Large intestine (tissue), 3 donors: ENCODE measurements at regions not wholly inside any gene's neighbourhood (a gene's known extent, or its start where the extent isn't known, plus 50 kb on each side); places are given as distances from the start of the nearest gene placed in this dataset.

Source experiments
- DNase-seq, 2 donors: peaks; one replicate each; pipeline versions ENCODE4 v3.0.0 to v3.0.0-alpha.2; 2013
- H3K27ac ChIP-seq: one replicate; pipeline ENCODE4 v1.5.1; 2013; ENCODE audit warnings: low read length
- H3K27me3 ChIP-seq: 2 replicates; pipeline ENCODE4 v1.6.1; 2013; ENCODE audit warnings: low read length; ENCODE audit not compliant: control insufficient read depth, insufficient read depth
- H3K36me3 ChIP-seq: 2 replicates; pipeline ENCODE4 v1.6.1; 2013; ENCODE audit warnings: low read length; ENCODE audit not compliant: control insufficient read depth, insufficient read depth
- H3K4me1 ChIP-seq: one replicate; pipeline ENCODE4 v1.6.1; 2013; ENCODE audit warnings: low read length; ENCODE audit not compliant: control insufficient read depth, insufficient read depth
- H3K4me3 ChIP-seq: one replicate; pipeline ENCODE4 v1.5.1; 2013; ENCODE audit warnings: low read length
- H3K9me3 ChIP-seq: one replicate; pipeline ENCODE4 v1.6.1; 2013; ENCODE audit warnings: mild to moderate bottlenecking, low read depth, low read length, moderate library complexity; ENCODE audit not compliant: control insufficient read depth
- WGBS: methylation state at CpG from one replicate; pipeline ENCODE4 v1.1.5; 2013; ENCODE audit warnings: low lambda C conversion rate; ENCODE audit not compliant: insufficient coverage; 5-methylcytosine and 5-hydroxymethylcytosine counted together

- Histone ChIP-seq H3K4me3 (no peak overlapping the region), H3K27ac (no peak overlapping the region), H3K36me3 (no peaks in the 10 kb centered on the region), H3K4me1 (no peaks in the 10 kb centered on the region), H3K9me3 (no peaks in the 10 kb centered on the region), H3K27me3 (no peaks in the 10 kb centered on the region)
- no peak for DNase-seq
- WGBS, result 100% methylated on average over 1 of the region's 2 CpGs
Observed at GRCh38 chr11:109867784-109868183, 225.4 kb upstream of the ZC3H12C start.

GRCh38 chr11:109869536-109869935 lies 223.7 kb upstream of the ZC3H12C start:
- Histone ChIP-seq H3K36me3 (no peaks in the 10 kb centered on the region), H3K27ac (no peak overlapping the region), H3K4me1 (no peaks in the 10 kb centered on the region), H3K27me3 (no peaks in the 10 kb centered on the region), H3K4me3 (no peak overlapping the region), H3K9me3 (no peaks in the 10 kb centered on the region)
- no peak for DNase-seq
- 100% methylated on average over 1 of the region's 2 CpGs for WGBS

- Histone ChIP-seq H3K27me3 (no peaks in the 10 kb centered on the region), H3K4me1 (no peaks in the 10 kb centered on the region), H3K9me3 (no peaks in the 10 kb centered on the region), H3K27ac (no peak overlapping the region), H3K36me3 (no peaks in the 10 kb centered on the region), H3K4me3 (no peak overlapping the region)
- no peak for DNase-seq
- WGBS, result 88% methylated on average over 3 of the region's 6 CpGs
Observed at GRCh38 chr11:109870297-109870696, 222.9 kb upstream of the ZC3H12C start.

DNA sequence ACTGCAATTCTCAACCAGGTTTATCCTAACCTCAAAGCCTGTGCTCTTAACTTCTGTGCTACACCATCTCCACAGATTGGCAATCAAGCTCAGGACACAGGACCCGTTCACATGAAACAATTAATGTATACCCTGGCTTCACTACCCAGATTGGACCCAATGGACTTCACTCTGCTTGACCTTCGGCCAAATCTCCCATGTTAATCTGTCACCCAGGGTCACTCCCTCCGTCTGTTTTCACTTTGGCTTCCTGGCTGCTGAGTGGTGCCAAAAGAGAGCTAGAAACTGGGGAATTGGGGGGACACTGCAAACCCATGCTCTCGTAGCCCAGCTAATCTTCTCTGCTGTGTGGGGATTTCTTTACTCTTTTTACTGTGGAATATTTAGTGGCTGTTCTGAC lies 216.1 kb upstream of the ZC3H12C start:
- Histone ChIP-seq H3K36me3 (no peaks in the 10 kb centered on the region), H3K4me1 (no peaks in the 10 kb centered on the region), H3K9me3 (no peaks in the 10 kb centered on the region), H3K27me3 (peaks cover 2% of the 10 kb centered on the region), H3K4me3 (no peak overlapping the region), H3K27ac (no peak overlapping the region)
- no peak for DNase-seq
- 17% methylated on average over 1 of the region's 4 CpGs for WGBS

GRCh38 chr11:109884501-109884900 lies 208.7 kb upstream of the ZC3H12C start:
- Histone ChIP-seq H3K4me3 (no peak overlapping the region), H3K36me3 (no peaks in the 10 kb centered on the region), H3K9me3 (no peaks in the 10 kb centered on the region), H3K27me3 (peaks cover 4% of the 10 kb centered on the region), H3K27ac (no peak overlapping the region), H3K4me1 (no peaks in the 10 kb centered on the region)
- no CpG with 5 or more reads among the region's 4 CpGs for WGBS
- no peak for DNase-seq

DNA sequence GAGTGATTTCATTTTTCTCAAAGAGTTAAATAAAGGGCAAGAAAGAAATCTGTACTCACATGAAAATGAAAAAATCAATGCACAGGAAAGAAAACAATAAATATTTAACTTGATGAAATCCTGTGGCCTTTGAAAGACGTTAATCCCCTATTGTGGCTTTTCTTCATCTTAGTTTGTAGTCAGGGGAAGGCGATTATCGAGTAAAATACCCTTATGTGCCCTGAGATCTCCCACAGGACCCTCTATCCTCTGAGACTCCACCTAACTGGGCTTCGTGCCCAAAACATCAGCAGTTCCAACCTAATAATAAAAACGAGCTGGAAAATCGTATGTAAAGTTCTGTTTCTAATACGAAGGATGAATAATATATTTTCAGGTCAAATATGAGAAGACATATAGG lies 208.2 kb upstream of the ZC3H12C start:
- Histone ChIP-seq H3K9me3 (no peaks in the 10 kb centered on the region), H3K27ac (no peak overlapping the region), H3K27me3 (peaks cover 4% of the 10 kb centered on the region), H3K4me1 (no peaks in the 10 kb centered on the region), H3K36me3 (no peaks in the 10 kb centered on the region), H3K4me3 (no peak overlapping the region)
- DNase-seq, result no peak
- WGBS, result 100% methylated on average over 1 of the region's 7 CpGs

- H3K9me3 ChIP-seq, result no peaks in the 10 kb centered on the region
- no peak for DNase-seq
- WGBS, result 82% methylated on average over 2 of the region's 4 CpGs
- H3K27me3 ChIP-seq, result no peaks in the 10 kb centered on the region
- H3K27ac ChIP-seq, result no peak overlapping the region
- H3K4me3 ChIP-seq, result no peak overlapping the region
- no peaks in the 10 kb centered on the region for H3K4me1 ChIP-seq
- H3K36me3 ChIP-seq, result no peaks in the 10 kb centered on the region
Observed at GRCh38 chr11:109892321-109892794, 200.8 kb upstream of the ZC3H12C start.

DNA sequence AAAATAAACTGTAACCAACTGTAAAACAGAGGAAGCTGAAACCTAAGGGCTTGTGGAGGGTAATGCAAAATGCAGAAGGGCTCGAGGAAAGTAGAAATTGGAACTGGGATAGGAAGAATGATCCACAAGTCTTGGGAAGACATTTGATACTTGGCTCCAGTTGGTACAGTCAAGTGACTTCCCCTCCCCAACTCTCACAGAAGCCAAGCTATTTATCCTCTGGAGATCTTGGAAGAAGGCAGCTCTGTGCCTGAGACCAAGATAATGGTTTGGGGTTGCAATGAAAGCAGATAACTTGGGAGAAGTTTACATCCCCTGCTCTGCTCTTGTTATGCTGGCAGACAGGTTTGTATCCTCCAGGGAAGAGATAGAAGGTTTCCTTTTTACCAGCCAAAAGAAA lies 198.9 kb upstream of the ZC3H12C start:
- Histone ChIP-seq H3K4me1 (no peaks in the 10 kb centered on the region), H3K4me3 (no peak overlapping the region), H3K9me3 (no peaks in the 10 kb centered on the region), H3K27ac (no peak overlapping the region), H3K27me3 (no peaks in the 10 kb centered on the region), H3K36me3 (no peaks in the 10 kb centered on the region)
- 86% methylated on average over 1 of the region's 1 CpG for WGBS
- DNase-seq, result no peak

GRCh38 chr11:109898592-109898991 lies 194.6 kb upstream of the ZC3H12C start:
- Histone ChIP-seq H3K4me1 (no peaks in the 10 kb centered on the region), H3K36me3 (no peaks in the 10 kb centered on the region), H3K27me3 (no peaks in the 10 kb centered on the region), H3K4me3 (no peak overlapping the region), H3K27ac (no peak overlapping the region), H3K9me3 (no peaks in the 10 kb centered on the region)
- no peak for DNase-seq
- 100% methylated on average over 1 of the region's 2 CpGs for WGBS

DNA sequence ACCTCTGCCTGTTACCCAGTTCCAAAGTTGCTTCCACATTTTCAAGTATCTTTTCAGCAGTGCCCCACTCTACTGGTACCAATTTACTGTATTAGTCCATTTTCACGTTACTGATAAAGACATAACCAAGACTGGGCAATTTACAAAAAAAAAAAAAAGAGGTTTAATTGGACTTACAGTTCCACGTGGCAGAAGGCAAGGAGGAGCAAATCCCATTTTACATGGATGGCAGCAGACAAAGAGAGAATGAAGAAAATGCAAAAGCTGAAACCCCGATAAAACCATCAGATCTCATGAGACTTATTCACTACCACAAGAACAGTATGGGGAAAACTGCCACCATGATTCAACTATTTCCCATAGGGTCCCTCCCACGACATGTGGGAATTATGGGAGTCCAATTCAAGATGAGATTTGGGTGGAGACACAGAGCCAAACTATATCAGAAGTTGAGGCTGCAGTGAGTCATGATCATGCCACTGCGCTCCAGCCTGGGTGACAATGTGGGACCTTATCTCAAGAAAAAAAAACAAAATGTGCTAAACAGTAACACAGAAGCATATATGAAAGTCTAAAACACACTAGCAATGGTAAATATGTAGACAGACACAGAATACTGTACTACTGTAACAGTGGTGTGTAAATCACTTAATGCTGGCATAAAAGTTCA lies 190.3 kb upstream of the ZC3H12C start:
- H3K4me3 ChIP-seq, result no peak overlapping the region
- no peaks in the 10 kb centered on the region for H3K27me3 ChIP-seq
- no peaks in the 10 kb centered on the region for H3K9me3 ChIP-seq
- no CpG with 5 or more reads among the region's 5 CpGs for WGBS
- no peaks in the 10 kb centered on the region for H3K36me3 ChIP-seq
- H3K4me1 ChIP-seq, result no peaks in the 10 kb centered on the region
- no peak for DNase-seq
- no peak overlapping the region for H3K27ac ChIP-seq

- WGBS, result 50% methylated on average over 1 of the region's 2 CpGs
- Histone ChIP-seq H3K4me1 (no peaks in the 10 kb centered on the region), H3K27me3 (no peaks in the 10 kb centered on the region), H3K4me3 (no peak overlapping the region), H3K9me3 (no peaks in the 10 kb centered on the region), H3K27ac (no peak overlapping the region), H3K36me3 (no peaks in the 10 kb centered on the region)
- no peak for DNase-seq
Observed at GRCh38 chr11:109911488-109911887, 181.7 kb upstream of the ZC3H12C start.
